HCT116 (cell line): ENCODE measurements at regions not wholly inside any gene's neighbourhood (a gene's known extent, or its start where the extent isn't known, plus 50 kb on each side); places are given as distances from the start of the nearest gene placed in this dataset.

Experiments
- ATAC-seq: fragments of 200-7000 bp; cut with Tn5 transposase; 2 replicates; pipeline ENCODE4 v1.9.1; 2020; ENCODE audit warnings: mild to moderate bottlenecking, moderate library complexity
- BruUV-seq: library from RNA; stranded (reverse); fragments of 400-500 nt; replicated peaks from 2 replicates; lab custom pipeline; 2021; lab: Mats Ljungman, UMichigan
- CTCF ChIA-PET: fragments of 300-600 bp; sonication (Branson Sonifier 250); formaldehyde crosslinking; loops from one replicate; lab custom pipeline; 2021; ENCODE audit warnings: antibody characterized with exemption; lab: Charles Lee
- POLR2A ChIA-PET: fragments of 300-600, 350-600 bp; sonication (Branson Sonifier 250); formaldehyde crosslinking; loops from one replicate; lab custom pipeline; 2021; ENCODE audit warnings: antibody characterized with exemption; lab: Charles Lee
- RAD21 ChIA-PET, 2 experiments: fragments of 300-600 bp; sonication (Branson Sonifier 250); formaldehyde crosslinking; loops; one replicate each; lab custom pipeline; 2023; ENCODE audit warnings: low total read pairs in 2 of 2; ENCODE audit not compliant: uncharacterized antibody in 2 of 2, unreplicated experiment in 2 of 2, low non-redundant PET in 1 of 2; lab: Charles Lee
- DNase-seq: peaks from one replicate; pipeline ENCODE4 v3.0.0-alpha.2; 2010; ENCODE audit warnings: low read depth, low spot score
- H2AFZ ChIP-seq: fragments of 200-600 bp; shearing (Covaris generic), sonication (generic); 2 replicates; pipeline ENCODE4 v1.6.1; 2017; ENCODE audit warnings: low read depth, mixed run types, mixed read lengths, antibody characterized with exemption, low read length; ENCODE audit not compliant: poor library complexity, severe bottlenecking
- H3K27ac ChIP-seq: 2 replicates; pipeline ENCODE4 v1.5.1; 2012; ENCODE audit warnings: low read depth, low read length
- H3K27me3 ChIP-seq: fragments of 200-600 bp; sonication (generic); 2 replicates; pipeline ENCODE4 v1.6.1; 2016; ENCODE audit warnings: mixed run types, low read length, mixed read lengths; ENCODE audit not compliant: insufficient read depth
- H3K36me3 ChIP-seq, 2 experiments: fragments of 200-500 bp in 1 of 2; fragments of 200-600 bp in 1 of 2; sonication (Bioruptor generic) in 1 of 2; sonication (generic) in 1 of 2; 2 replicates each; pipeline versions ENCODE4 v1.5.1 to v1.6.1; 2014 to 2016; ENCODE audit warnings: low read length in 2 of 2, inconsistent platforms in 1 of 2, mixed read lengths in 1 of 2, mixed run types in 1 of 2; ENCODE audit not compliant: insufficient read depth in 2 of 2, control insufficient read depth in 1 of 2
- H3K4me1 ChIP-seq, 2 experiments: fragments of 200-600 bp in 1 of 2; sonication (generic) in 1 of 2; 2 replicates each; pipeline versions ENCODE4 v1.5.1 to v1.6.1; 2012 to 2017; ENCODE audit warnings: low read length in 2 of 2, inconsistent platforms in 1 of 2, mild to moderate bottlenecking in 1 of 2, mixed read lengths in 1 of 2, mixed run types in 1 of 2, moderate library complexity in 1 of 2; ENCODE audit not compliant: insufficient read depth in 2 of 2, control insufficient read depth in 1 of 2
- H3K4me2 ChIP-seq: fragments of 200-600 bp; sonication (generic); 2 replicates; pipeline ENCODE4 v1.6.1; 2017; ENCODE audit warnings: mixed run types, low read length, mixed read lengths
- H3K4me3 ChIP-seq, 2 experiments: fragments of 200-600 bp in 1 of 2; sonication (generic) in 1 of 2; replicated peaks in 1 of 2; 2 replicates each; pipeline ENCODE4 v1.5.1; 2011 to 2016; ENCODE audit warnings: low read length in 2 of 2, control low read depth in 1 of 2, low read depth in 1 of 2, mild to moderate bottlenecking in 1 of 2, mixed read lengths in 1 of 2, mixed run types in 1 of 2
- H3K79me2 ChIP-seq: fragments of 200-600 bp; sonication (generic); 2 replicates; pipeline ENCODE4 v1.6.1; 2017; ENCODE audit warnings: mild to moderate bottlenecking, mixed run types, low read length, moderate library complexity, mixed read lengths; ENCODE audit not compliant: insufficient read depth
- H3K9ac ChIP-seq: fragments of 200-600 bp; sonication (generic); 2 replicates; pipeline ENCODE4 v1.6.1; 2016; ENCODE audit warnings: low read length, mixed read lengths
- H3K9me2 ChIP-seq: fragments of 200-600 bp; sonication (generic), shearing (Covaris generic); 2 replicates; pipeline ENCODE4 v1.6.1; 2017; ENCODE audit warnings: mixed run types, mild to moderate bottlenecking, moderate library complexity; ENCODE audit not compliant: insufficient read depth
- H3K9me3 ChIP-seq, 2 experiments: fragments of 200-500 bp in 1 of 2; fragments of 200-600 bp in 1 of 2; sonication (Bioruptor generic) in 1 of 2; sonication (generic) in 1 of 2; 2 replicates each; pipeline ENCODE4 v1.6.1; 2014 to 2017; ENCODE audit warnings: low read length in 2 of 2, mixed read lengths in 2 of 2, inconsistent platforms in 1 of 2, low read depth in 1 of 2, mild to moderate bottlenecking in 1 of 2, mixed run types in 1 of 2, moderate library complexity in 1 of 2; ENCODE audit not compliant: control insufficient read depth in 1 of 2, insufficient read depth in 1 of 2
- H4K20me1 ChIP-seq: fragments of 200-600 bp; sonication (generic), shearing (Covaris generic); 2 replicates; pipeline ENCODE4 v1.6.1; 2017; ENCODE audit warnings: mixed run types, mild to moderate bottlenecking, moderate library complexity; ENCODE audit not compliant: insufficient read depth
- CEBPB ChIP-seq: IDR thresholded peaks from 2 replicates; pipeline ENCODE4 v1.6.1; 2012; ENCODE audit warnings: low read depth
- EGR1 ChIP-seq: IDR thresholded peaks from 2 replicates; pipeline ENCODE4 v1.6.1; 2012; ENCODE audit warnings: low read depth
- ELF1 ChIP-seq: IDR thresholded peaks from 2 replicates; pipeline ENCODE4 v1.6.1; 2012; ENCODE audit warnings: low read depth, borderline replicate concordance
- EZH2 ChIP-seq: fragments of 200-600 bp; sonication (generic); IDR thresholded peaks from 2 replicates; pipeline ENCODE4 v1.6.1; 2017; ENCODE audit warnings: antibody characterized with exemption, mixed run types
- EZH2phosphoT487 ChIP-seq: fragments of 200-600 bp; IDR thresholded peaks from 2 replicates; pipeline ENCODE4 v1.6.1; 2018; ENCODE audit warnings: antibody characterized with exemption, borderline replicate concordance
- JUND ChIP-seq: IDR thresholded peaks from 2 replicates; pipeline ENCODE4 v1.6.1; 2012
- SIN3A ChIP-seq: IDR thresholded peaks from 2 replicates; pipeline ENCODE4 v1.6.1; 2012; ENCODE audit warnings: low read depth
- TCF7L2 ChIP-seq: IDR thresholded peaks from 2 replicates; pipeline ENCODE4 v1.7.0; 2011; ENCODE audit warnings: borderline replicate concordance, inconsistent platforms; ENCODE audit not compliant: insufficient read depth, insufficient read length; ENCODE audit errors: extremely low read depth
- ZFX ChIP-seq: fragments of 450-650 bp; IDR thresholded peaks from 2 replicates; pipeline ENCODE4 v1.6.1; 2017
- ZNF274 ChIP-seq: fragments of 200-500 bp; sonication (Bioruptor generic); IDR thresholded peaks from 2 replicates; pipeline ENCODE4 v1.6.1; 2014; ENCODE audit warnings: mild to moderate bottlenecking, low read depth, low read length, inconsistent platforms
- intact Hi-C: fragments of 100-400 bp; cut with micrococcal nuclease; formaldehyde crosslinking; loops from 2 replicates; pipeline ENCODE4 v1.10.0; 2022
- TF ChIP-seq, protein P1 (sequence below): IDR thresholded peaks from 2 replicates; pipeline ENCODE4 v1.6.1; 2012; ENCODE audit warnings: low read depth
- TF ChIP-seq, protein P2 (sequence below), 3 experiments: fragments of 200-600 bp in 1 of 3; sonication (generic) in 1 of 3; IDR thresholded peaks in 2 of 3; conservative IDR thresholded peaks in 1 of 3; 2 replicates each; pipeline ENCODE4 v1.5.1; 2012 to 2017; ENCODE audit warnings: low read depth in 2 of 3, low read length in 2 of 3, antibody characterized with exemption in 1 of 3, borderline replicate concordance in 1 of 3, control low read depth in 1 of 3, mild to moderate bottlenecking in 1 of 3, mixed read lengths in 1 of 3, mixed run types in 1 of 3, moderate library complexity in 1 of 3; ENCODE audit not compliant: insufficient read depth in 1 of 3

DNA sequence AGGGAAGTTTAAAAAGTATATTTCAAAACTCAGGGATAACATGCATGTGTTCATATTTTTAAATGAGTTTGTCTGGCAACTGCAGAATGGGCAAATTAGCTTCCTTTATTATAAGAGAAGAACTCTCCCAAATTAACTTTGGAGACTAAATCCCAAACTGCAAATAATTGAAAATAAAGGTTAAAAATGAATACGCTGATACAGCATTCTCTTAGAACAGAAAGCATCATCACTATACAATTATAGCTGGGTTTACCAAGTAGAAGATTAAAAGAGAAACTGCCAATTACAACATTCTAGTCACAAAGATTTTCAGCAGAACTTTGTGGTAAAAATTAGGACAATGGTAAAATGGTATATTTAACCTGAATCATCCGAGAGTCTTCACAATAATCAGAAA, 73.3 kb downstream of the OLFM4 start:
- no peak for ATAC-seq
- no peak overlapping the region for H3K4me2 ChIP-seq
- TF ChIP-seq SIN3A (no peak), ZFX (no peak), EZH2 (no peak), JUND (no peak), CEBPB (no peak), ZNF274 (no peak), EGR1 (no peak), TCF7L2 (no peak), EZH2phosphoT487 (no peak), ELF1 (no peak)
- TF ChIP-seq, protein P1, sequence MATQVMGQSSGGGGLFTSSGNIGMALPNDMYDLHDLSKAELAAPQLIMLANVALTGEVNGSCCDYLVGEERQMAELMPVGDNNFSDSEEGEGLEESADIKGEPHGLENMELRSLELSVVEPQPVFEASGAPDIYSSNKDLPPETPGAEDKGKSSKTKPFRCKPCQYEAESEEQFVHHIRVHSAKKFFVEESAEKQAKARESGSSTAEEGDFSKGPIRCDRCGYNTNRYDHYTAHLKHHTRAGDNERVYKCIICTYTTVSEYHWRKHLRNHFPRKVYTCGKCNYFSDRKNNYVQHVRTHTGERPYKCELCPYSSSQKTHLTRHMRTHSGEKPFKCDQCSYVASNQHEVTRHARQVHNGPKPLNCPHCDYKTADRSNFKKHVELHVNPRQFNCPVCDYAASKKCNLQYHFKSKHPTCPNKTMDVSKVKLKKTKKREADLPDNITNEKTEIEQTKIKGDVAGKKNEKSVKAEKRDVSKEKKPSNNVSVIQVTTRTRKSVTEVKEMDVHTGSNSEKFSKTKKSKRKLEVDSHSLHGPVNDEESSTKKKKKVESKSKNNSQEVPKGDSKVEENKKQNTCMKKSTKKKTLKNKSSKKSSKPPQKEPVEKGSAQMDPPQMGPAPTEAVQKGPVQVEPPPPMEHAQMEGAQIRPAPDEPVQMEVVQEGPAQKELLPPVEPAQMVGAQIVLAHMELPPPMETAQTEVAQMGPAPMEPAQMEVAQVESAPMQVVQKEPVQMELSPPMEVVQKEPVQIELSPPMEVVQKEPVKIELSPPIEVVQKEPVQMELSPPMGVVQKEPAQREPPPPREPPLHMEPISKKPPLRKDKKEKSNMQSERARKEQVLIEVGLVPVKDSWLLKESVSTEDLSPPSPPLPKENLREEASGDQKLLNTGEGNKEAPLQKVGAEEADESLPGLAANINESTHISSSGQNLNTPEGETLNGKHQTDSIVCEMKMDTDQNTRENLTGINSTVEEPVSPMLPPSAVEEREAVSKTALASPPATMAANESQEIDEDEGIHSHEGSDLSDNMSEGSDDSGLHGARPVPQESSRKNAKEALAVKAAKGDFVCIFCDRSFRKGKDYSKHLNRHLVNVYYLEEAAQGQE: no peak
- TF ChIP-seq, protein P2, sequence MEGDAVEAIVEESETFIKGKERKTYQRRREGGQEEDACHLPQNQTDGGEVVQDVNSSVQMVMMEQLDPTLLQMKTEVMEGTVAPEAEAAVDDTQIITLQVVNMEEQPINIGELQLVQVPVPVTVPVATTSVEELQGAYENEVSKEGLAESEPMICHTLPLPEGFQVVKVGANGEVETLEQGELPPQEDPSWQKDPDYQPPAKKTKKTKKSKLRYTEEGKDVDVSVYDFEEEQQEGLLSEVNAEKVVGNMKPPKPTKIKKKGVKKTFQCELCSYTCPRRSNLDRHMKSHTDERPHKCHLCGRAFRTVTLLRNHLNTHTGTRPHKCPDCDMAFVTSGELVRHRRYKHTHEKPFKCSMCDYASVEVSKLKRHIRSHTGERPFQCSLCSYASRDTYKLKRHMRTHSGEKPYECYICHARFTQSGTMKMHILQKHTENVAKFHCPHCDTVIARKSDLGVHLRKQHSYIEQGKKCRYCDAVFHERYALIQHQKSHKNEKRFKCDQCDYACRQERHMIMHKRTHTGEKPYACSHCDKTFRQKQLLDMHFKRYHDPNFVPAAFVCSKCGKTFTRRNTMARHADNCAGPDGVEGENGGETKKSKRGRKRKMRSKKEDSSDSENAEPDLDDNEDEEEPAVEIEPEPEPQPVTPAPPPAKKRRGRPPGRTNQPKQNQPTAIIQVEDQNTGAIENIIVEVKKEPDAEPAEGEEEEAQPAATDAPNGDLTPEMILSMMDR (IDR thresholded peaks at IDR 0.05 in 2 of 3, conservative IDR thresholded peaks at IDR 0.05 in 1 of 3; ENCODE audit: borderline replicate concordance in 1 of 3, insufficient read depth in 1 of 3, low read depth in 2 of 3, low read length in 2 of 3): no peak
- intact Hi-C loops: no loop called here
- H3K9me3 ChIP-seq: no peaks in the 10 kb centered on the region
- ChIA-PET RAD21 (no interaction called here), POLR2A (no interaction called here), CTCF (no interaction called here)
- H3K27me3 ChIP-seq: no peaks in the 10 kb centered on the region
- no peak overlapping the region for H2AFZ ChIP-seq
- H3K79me2 ChIP-seq: no peaks in the 10 kb centered on the region
- H3K4me1 ChIP-seq: no peaks in the 10 kb centered on the region
- H3K27ac ChIP-seq: no peak overlapping the region
- BruUV-seq: no TSS peak
- no peaks in the 10 kb centered on the region for H3K9me2 ChIP-seq
- no peaks in the 10 kb centered on the region for H4K20me1 ChIP-seq
- no peak for DNase-seq
- H3K36me3 ChIP-seq: no peaks in the 10 kb centered on the region
- no peak overlapping the region for H3K4me3 ChIP-seq
- no peak overlapping the region for H3K9ac ChIP-seq
